Limb (tissue), 2 donors: ENCODE measurements at regions not wholly inside any gene's neighbourhood (a gene's known extent, or its start where the extent isn't known, plus 50 kb on each side); places are given as distances from the start of the nearest gene placed in this dataset.
"Not testable (repeated sequence)": the region's sequence is repeated elsewhere in the genome, so short reads cannot be mapped to it uniquely, and the experiment has no call there.

ENCODE experiments used
- DNase-seq, 2 donors: peaks; one replicate each; pipeline ENCODE4 v3.0.0-alpha.2; 2016; ENCODE audit errors: extremely low spot score in 2 of 2

- DNase-seq: no peak
Measured at GRCh38 chr14:95818581-95818980, 58.1 kb upstream of the TUNAR start.

- DNase-seq: no peak
Measured at GRCh38 chr14:95817271-95817670, 59.4 kb upstream of the TUNAR start.

- no peak for DNase-seq
Measured at GRCh38 chr14:95816539-95816938, 60.1 kb upstream of the TUNAR start.

- DNase-seq: no peak
Measured at GRCh38 chr14:95815226-95815690, 61.4 kb upstream of the TUNAR start.

GRCh38 chr14:95814363-95815225 is 62.0 kb upstream of the TUNAR start:
- DNase-seq: no peak

GRCh38 chr14:95811813-95812212 is 64.8 kb upstream of the TUNAR start:
- DNase-seq: no peak

- no peak for DNase-seq
Measured at GRCh38 chr14:95808371-95808770, 68.3 kb upstream of the TUNAR start.

- DNase-seq: no peak
Measured at GRCh38 chr14:95796788-95797187, 79.8 kb upstream of the TUNAR start.

- DNase-seq: no peak
Measured at GRCh38 chr14:95787941-95788340, 74.0 kb upstream of the TCL1A start.

GRCh38 chr14:95786566-95786965 is 72.6 kb upstream of the TCL1A start:
- DNase-seq: no peak

GRCh38 chr14:95784137-95784536 is 70.2 kb upstream of the TCL1A start:
- DNase-seq: peak in 1 of 2 donors; percentile 66

- no peak for DNase-seq
Measured at GRCh38 chr14:95776798-95777534, 63.0 kb upstream of the TCL1A start.

- DNase-seq: peak; percentile 25 to 57
Measured at GRCh38 chr14:95774265-95775160, 60.6 kb upstream of the TCL1A start.

GRCh38 chr14:95770777-95771176 is 56.9 kb upstream of the TCL1A start:
- no peak for DNase-seq

- no peak for DNase-seq
Measured at GRCh38 chr14:95769976-95770375, 56.1 kb upstream of the TCL1A start.

GRCh38 chr14:95769431-95769830 is 55.5 kb upstream of the TCL1A start:
- DNase-seq: not testable (repeated sequence)

- no peak for DNase-seq
Measured at GRCh38 chr14:95765051-95765450, 51.1 kb upstream of the TCL1A start.

- peak in 1 of 2 donors; percentile 2 for DNase-seq
Measured at GRCh38 chr14:95763875-95764274, 50.0 kb upstream of the TCL1A start.
